HPDE6-E6E7 (cell line): ENCODE measurements at regions not wholly inside any gene's neighbourhood (a gene's known extent, or its start where the extent isn't known, plus 50 kb on each side); places are given as distances from the start of the nearest gene placed in this dataset.
"Not testable (repeated sequence)": the region's sequence is repeated elsewhere in the genome, so short reads cannot be mapped to it uniquely, and the experiment has no call there.

Experiments
- DNase-seq: peaks from one replicate; pipeline ENCODE4 v3.0.0; 2011; ENCODE audit warnings: missing footprints; ENCODE audit errors: extremely low spot score

DNA sequence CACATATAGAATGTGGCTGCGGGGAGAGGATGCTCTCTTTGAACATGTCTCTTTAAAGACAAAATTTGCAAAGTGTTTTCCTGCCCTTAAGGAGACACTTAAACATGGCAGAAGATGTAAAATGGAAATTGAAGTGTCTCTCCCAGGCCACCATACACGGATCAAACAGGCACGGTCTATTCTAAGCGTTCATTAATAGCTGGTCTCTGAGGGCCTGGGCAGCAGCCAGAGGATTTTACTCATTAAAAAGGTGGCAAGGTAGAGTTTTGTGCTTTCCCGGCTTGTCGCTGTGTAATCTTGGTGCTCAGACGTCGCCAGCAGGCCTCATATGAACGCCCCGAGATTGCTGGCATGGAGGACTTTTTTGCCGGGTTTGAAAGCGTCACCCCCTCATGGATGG lies 205.5 kb downstream of the EMX2 start:
- no peak for DNase-seq

DNA sequence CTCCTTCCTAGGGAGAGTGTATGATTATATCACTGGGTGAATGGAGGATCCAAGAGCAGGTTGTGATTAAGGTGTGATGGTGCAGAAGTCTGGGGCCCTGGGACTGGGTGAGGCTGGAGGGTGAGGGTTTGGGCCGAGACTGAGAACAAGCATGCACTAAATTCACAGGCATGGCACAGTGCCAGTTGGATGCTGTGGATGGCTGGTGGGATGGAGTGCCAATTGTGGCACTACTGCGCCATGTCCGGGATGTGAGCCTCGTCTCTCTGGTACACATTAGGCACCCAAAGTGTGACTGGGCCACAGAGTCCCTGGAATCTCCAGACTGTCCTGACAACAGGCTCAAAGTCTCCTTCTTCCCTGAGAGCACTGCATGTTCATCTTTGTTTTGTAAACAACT lies 208.1 kb downstream of the EMX2 start:
- no peak for DNase-seq

DNA sequence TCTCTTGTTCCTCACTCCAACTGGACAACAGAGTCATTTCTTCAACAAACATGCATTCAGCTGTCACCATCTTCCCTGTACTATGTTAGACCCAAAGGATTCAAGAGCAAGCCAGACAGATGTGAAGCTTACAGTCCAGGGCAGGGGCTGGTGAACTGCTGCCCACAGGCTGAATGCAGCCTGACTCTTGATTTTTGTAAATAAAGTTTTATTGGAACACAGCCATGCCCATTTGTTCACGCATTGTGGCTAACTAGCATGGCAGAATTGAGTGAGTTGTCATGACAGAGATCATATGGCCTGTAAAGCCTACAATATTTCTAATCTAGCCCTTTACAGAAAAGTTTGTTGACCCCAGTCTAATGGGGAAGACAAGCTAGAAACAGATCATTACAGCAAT lies 208.7 kb downstream of the EMX2 start:
- DNase-seq = no peak

DNA sequence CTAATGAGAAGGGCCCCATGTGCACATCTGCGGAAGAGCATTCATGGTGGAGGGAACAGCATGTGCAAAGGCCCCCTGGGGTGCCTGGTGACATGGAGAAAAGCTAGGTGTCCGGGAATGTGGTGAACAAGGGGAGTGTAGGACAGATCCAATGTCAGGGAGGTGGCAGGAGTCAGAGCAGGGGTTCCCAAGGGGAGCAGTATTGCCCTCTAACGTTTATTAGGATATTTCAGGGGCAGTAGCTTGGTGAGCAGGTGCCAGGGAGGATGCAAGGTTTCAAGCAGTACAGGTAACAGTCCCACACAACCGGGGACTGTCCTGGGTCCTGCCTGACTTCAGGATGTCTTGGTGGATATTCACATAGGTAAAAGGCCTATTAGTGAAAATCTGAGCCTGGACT lies 209.6 kb downstream of the EMX2 start:
- DNase-seq = no peak

DNA sequence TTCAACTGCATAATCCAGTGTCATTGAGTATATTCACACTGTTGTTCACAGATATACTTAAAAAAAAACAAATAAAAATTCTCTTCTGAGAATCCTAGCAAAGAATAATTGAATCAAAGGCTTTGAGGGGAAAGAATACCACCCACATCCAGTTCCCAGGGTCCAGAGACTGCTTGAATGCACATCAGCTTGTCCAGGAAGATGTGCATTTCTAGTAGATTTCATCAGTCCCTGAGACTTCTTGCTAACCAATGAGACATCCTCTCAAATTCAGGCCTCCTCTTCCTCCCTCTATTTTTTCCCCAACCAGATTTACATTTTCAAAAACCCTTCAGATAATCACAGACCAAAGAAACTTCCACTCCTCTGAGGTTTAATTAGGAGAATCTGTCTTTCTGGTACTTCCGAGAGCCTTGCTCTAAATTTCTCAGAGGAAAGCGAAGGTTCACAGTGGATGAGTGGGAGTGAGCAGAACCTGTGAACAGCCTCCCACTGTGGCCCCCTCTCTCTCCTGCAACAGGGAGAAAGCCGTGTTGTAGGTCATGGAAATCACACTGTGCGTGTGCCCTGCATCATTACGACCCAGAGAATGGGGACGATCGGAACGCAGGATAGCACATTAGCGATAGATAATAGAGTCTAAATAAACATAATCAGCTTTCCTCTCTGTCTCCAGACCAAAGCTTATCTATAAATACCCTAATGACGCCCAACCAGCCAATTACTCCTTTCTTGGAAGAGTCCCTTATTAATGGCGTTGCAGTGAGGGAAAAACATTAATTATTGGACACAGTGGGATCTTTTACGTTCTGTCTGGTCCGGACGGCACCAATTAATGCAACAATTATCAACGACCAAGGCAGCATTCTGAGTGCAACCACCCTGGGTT lies 212.5 kb downstream of the EMX2 start:
- DNase-seq = no peak

DNA sequence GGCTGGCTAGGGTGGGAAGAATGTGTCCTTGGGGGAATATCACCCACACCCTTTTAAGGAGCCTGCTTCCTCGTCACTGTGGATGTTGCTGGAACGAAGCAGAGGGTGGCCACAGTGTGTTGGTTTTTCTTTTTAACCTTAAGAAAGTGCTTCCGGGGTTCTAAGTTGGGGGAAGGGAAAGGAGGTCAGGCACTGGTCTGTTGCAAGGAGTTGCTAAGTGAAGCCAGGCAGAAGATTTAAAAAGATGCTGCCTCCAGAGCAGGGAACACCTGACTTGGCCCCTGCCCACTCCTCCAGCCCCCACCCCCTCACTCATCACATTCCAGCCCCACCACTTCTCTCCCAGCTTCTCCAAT lies 213.1 kb downstream of the EMX2 start:
- DNase-seq = no peak

DNA sequence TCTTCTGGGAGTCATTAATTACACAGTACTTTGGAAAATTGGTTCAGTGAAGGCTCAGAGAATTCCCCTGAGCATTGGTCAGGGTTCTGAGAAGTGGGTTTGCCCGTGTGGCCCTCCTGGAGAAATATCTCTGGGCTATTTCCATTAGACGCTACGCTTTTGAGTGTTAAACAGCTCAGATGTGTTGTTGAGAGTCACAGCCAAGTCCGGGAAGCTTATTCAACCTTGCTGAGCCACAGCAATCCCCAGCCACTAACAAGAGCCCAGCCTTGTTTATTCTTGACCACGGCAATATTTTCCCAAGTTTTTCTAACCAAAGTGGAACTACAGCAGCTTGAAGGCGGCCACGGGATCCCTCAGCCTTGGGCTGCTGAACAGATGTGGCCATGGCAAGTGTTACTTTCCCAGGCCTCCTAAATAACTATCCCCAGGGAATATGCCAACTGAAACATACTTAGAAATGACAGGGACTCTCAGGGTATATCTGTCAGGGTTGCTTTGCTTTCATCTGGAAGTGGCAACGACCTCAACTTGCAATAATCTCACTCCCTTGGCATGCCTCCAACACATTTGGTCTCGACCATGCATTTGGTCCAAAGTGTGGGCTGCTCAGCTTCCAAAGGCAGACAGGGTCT lies 214.7 kb downstream of the EMX2 start:
- no peak for DNase-seq

DNA sequence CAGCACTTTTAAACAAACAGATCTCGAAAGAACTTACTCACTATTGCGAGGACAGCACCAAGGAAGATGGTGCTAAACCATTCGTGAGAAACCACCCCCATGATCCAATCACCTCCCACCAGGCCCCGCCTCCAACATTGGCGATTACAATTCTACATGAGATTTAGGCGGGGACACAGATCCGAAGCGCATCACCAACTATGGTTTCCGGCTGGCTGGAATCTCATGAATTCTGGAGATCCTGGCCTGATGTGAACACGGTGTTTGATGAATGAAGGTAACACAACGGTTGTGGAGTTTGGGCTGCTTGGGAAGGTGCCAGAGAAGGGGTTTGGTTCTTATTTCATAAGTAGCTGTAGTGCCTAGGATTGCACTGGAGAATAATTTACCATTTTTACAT lies 216.7 kb downstream of the EMX2 start:
- DNase-seq = no peak

DNA sequence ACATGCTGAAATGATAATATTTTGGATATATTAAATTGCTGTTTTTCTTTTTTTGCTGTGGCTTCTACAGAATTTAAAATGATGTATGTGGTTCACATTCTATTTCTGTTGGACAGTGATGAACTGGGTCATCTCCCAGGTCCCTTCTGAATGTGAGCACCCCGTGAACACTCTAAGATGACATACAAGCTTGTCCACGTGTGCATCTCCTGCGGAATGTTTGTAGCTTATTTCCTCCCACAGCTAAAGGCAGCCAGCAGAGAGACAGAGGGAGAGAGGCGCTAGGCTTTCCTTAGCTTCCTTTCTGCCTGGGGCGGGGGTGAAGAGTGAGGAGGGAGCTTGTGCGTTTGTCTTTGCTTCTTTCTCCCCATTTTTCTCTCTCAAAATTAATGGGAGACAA lies 219.1 kb downstream of the EMX2 start:
- no peak for DNase-seq

DNA sequence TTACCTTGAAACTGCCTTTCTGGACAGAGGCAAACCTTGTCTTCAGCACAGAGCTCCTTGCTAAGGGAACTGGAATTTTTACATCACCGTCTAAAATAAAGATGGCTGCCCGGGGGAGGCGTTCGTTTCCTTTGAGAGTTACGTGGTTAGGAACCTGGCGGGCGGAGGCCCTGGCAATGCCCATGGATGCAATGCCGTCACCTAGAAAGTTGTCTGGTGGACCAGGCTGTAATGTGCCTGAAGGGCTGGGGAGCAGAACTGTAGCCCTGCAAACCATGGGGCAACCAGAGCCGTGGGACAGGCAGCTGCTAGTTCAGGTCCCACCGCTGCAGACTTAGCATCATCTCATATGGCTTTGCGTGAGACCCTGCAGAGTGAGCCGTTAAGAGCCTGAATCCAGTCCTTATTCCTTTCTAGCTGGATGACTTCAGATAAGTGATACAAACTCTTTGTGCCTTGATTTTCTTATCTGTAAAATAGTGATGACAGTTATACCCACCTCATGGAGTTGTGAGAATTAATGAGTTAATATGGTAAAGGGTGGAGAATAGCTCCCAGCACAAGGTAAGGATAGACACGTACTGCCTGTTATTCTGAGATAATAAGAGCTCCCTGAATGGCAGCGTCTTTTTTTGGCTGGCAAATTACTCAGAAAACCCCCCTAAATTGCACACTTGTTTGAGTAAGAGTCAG lies 219.7 kb downstream of the EMX2 start:
- no peak for DNase-seq

DNA sequence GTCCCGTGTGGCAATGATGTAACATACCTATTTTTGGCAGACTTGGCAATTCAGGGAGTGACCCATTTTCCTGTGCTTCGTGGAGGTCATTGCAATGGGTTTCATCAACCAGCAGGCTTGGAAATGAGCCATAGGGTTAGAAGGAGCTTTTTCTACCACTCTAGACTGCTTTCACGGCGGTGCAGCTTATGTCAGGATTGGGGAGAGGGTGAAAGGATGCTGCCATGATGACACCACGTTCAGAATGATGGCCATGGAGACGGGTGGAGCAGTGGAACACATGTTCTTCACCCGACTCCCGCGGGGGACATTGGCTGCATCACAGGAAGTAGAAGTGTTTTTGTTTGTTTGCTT lies 220.2 kb downstream of the EMX2 start:
- DNase-seq = no peak

DNA sequence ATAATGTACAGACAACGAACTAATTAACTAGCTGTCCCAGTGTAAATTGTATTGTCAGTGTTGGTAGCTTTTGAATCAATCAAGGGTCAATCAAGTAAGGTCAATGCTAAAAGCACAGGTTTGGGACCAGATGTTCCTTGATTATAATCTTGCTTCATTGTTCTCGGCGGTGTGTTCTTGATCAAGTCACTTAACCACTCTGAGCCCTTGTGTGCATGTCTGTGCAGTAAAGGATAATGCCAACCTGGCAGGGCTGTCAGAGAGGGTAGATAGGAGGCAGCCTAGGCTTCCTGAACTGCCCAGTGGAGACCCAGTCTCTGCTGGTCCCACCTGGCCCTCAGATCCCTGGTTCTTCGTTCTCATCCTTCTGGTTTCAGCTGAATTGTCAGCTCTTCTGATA lies 221.0 kb downstream of the EMX2 start:
- no peak for DNase-seq

DNA sequence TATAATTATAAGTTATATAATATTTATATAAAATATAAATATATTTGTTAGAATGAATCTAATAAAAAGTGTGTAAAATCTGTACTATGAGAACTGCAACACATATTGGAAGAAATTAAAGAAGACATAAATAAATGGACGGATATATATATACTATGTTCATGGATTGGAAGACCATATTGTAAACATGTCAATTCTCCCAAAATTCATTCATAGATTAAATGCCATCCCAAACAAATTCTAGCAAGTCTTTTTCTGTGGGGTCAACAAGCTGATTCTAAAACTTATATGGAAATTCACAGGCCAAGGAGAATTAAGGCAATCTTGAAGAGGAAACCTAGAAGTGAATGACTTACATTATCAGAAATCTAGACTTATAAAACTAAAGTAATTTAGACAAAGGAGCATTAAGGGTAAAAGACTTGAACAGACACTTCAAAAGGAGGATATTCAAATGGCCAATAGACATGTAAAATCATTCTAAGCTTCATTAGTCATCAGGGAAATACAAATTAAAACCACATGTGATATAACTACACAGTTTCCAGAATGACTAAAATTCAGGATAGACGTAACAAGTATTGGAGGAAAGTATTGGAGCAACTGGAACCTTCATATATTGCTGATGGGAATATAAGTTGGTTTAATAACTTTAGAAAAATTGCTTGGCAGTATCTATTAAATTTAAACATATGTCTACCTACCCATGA lies 225.9 kb downstream of the EMX2 start:
- no peak for DNase-seq

DNA sequence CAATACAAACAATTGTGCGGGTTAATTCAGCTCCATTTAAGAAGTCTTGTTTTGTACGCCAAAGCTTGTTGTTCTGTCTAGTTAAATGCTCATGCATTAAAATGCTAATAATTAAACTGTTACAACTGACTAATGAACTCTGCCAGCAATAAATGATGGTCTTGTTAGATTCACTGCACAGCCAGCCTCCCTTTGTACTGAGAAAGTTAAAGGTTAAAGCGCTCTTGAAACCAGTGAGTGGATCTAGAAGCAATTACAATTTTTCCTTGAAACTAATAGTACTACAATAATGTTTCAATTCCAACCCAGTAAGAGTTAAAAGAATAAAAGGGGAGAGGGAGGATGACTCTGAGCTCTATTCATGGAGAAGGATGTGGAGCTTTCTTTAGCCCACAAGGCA lies 233.0 kb downstream of the EMX2 start:
- DNase-seq = no peak

DNA sequence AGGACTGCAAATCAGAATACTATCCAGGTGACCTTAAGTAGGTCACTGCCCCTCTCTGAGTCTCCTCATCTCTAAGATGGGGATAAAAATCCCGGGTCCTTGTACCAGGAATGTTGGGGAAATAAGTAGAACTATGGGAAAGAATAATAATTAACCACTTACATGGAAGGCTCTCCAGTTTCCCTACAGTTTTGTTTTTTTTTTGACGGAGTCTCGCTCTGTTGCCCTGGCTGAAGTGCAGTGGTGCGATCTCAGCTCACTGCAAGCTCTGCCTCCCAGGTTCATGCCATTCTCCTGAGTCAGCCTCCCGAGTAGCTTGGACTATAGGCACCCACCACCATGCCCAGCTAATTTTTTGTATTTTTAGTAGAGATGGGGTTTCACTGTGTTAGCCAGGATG lies 234.7 kb downstream of the EMX2 start:
- not testable (repeated sequence) for DNase-seq

DNA sequence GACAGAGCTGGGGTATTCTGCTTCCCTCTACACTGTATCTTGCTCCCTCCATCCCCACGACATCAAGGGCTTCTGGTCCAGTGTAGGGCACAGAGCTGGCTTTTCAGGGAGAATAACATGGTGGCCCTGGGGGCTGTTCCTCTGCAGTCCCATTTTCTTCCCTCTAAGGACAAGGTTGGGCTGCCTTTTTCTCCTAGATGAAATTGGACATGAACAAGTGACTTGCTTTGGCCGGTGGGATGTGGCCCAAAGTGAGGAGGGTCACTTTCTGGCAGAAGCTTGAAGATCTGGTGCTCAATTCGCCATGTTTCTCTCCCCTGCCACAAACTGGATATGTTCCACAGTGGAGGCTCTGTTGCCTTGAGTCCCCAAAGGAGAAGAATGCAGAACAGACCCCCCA lies 235.7 kb downstream of the EMX2 start:
- no peak for DNase-seq

DNA sequence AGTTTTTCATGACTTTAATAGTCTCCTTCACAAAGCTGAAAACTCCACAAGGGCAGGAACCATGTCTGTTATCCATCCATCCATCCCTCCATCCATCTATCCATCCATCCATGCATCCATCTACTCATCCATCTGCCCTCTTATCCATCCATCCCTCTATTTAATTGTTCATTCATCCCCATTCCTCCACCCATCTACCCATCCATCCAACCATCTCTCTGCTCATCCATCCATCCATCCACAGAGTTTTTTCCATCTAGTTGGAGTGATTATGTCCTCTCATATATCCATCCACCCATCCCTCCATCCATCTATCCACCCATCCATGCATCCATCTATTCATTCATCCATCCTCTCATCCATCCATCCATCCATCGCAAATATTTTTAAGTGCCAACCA lies 237.9 kb downstream of the EMX2 start:
- no peak for DNase-seq

DNA sequence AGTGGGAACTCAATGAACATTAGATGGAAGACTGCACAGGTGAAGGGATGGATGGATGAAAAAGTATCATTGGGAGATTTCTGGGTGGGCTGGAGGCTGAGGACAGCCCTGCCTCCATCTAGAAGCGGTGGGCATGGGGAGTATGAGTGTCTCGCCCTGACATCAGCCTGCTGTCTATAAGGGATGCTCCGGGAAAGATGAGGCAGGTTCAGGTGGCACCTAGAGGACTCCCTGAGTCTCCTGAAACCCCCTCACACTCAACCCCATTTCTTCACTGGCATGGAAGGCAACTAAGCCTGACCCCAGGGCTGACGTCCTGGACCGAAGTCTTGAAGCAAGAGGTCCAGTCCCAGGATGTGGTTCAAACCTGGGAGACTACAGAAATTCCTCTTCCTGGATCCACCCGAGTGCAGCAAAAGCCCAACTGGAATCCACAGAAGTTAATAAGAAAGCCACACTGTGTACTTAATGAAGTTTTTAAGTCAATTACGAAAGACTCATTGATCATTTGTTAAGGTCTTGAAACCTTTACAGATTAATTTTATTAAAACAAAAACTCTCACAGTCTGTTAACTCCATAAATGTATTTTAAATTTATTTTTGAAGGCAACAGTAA lies 238.8 kb downstream of the EMX2 start:
- no peak for DNase-seq

DNA sequence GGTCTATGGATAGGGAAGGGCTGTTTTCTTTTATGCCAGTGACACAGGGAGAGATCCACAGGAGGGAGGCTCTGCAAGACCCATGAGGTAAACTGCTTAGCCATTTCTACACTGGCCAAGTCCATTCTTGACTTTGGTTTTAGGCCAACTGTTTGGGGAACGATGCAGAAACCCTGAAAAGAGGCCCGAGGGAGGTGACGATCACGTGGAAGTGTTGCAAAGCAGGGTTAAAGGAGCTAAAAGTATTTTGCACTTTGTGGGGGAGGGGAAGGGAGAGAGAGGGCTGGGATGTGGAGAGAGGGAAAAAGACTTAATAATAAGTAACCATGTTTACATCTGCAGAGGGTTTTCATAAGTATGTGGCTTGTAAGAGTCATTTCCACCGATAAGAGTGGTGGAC lies 239.7 kb downstream of the EMX2 start:
- no peak for DNase-seq

DNA sequence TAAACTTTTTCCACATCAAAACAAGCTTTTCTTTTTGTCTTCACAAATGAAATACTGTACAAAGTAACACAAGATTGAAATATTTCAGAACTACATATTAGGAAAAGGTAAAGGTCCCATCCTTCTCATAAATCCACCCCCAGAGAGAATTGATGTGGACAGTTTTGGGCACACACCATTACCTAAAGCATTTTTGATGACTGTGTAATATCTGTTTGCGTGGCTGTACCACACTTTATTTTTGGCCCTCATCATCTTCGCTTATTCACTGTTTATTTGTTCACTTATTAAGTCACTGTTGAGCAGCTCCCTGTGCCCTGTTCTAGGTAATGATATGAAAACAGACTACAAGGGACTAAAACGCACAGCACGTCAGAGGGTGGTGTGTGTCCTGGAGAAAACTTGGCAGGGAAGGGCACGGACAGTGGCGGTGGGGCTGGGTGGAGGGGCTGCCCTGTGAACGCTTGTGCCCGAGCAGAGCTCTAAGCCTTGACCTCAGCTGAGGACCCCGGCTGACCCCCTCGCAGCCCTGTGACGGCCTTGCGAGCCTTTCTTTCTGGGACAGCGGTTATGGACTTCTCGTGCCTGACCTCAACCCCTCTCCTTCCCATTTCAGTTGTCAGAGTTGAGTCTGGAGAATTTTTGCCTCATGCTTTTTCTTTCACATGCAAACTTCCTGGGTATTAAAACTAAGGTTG lies 241.3 kb downstream of the EMX2 start:
- DNase-seq = no peak

DNA sequence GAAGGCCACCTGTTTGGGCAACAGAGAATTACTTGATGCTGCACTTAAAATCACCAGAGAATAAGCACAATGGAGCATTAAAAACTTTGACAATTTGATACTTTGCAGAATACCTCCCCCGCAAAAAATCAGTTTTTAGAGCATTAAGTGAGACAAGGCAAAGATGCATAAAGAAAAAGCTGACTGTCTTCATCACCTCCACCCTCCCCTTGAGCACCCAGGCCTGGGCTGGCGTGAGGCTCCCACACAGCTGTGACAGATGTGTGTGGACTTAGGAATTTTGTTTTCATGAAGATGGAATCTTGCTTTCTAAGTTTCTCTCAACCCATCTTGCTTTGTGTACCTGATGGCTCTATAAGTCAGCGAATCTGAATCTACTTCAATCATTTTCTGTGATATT lies 242.2 kb downstream of the EMX2 start:
- DNase-seq = no peak
